PC-3 (cell line): ENCODE measurements at regions not wholly inside any gene's neighbourhood (a gene's known extent, or its start where the extent isn't known, plus 50 kb on each side); places are given as distances from the start of the nearest gene placed in this dataset.

ENCODE experiments used
- ATAC-seq: fragments of 200-7000 bp; cut with Tn5 transposase; 2 replicates; pipeline ENCODE4 v1.9.1; 2020; ENCODE audit warnings: mild to moderate bottlenecking, moderate library complexity
- BruUV-seq: library from RNA; stranded (reverse); fragments of 400-500 nt; replicated peaks from 2 replicates; lab custom pipeline; 2021; lab: Mats Ljungman, UMichigan
- CTCF ChIA-PET: fragments of 300-600 bp; sonication (Branson Sonifier 250); formaldehyde crosslinking; loops from one replicate; lab custom pipeline; 2022; ENCODE audit warnings: antibody characterized with exemption; lab: Charles Lee
- POLR2A ChIA-PET: fragments of 300-600 bp; sonication (Branson Sonifier 250); formaldehyde crosslinking; loops from one replicate; lab custom pipeline; 2022; ENCODE audit warnings: antibody characterized with exemption; ENCODE audit not compliant: unreplicated experiment; lab: Charles Lee
- DNase-seq: peaks from one replicate; pipeline ENCODE4 v3.0.0-alpha.2; 2015
- H2AFZ ChIP-seq: fragments of 300-600 bp; sonication (generic); 2 replicates; pipeline ENCODE4 v1.6.0; 2016; ENCODE audit warnings: antibody characterized with exemption, low read length
- H3F3A ChIP-seq: fragments of 300-600 bp; sonication (generic); one replicate; pipeline ENCODE4 v1.6.0; 2017; ENCODE audit warnings: antibody characterized with exemption, low read length, control low read depth, mild to moderate bottlenecking; ENCODE audit not compliant: unreplicated experiment
- H3K27ac ChIP-seq: fragments of 300-600 bp; sonication (generic); 2 replicates; pipeline ENCODE4 v1.5.1; 2016; ENCODE audit warnings: mild to moderate bottlenecking, low read length
- H3K27me3 ChIP-seq: fragments of 300-600 bp; sonication (generic); 2 replicates; pipeline ENCODE4 v1.6.1; 2016; ENCODE audit warnings: low read length, mixed read lengths
- H3K36me3 ChIP-seq: fragments of 300-600 bp; sonication (generic); 2 replicates; pipeline ENCODE4 v1.6.1; 2016; ENCODE audit warnings: low read depth, mixed run types, low read length, mixed read lengths
- H3K4me1 ChIP-seq: fragments of 300-600 bp; sonication (generic); 2 replicates; pipeline ENCODE4 v1.5.1; 2016; ENCODE audit warnings: low read length; ENCODE audit not compliant: insufficient read depth
- H3K4me2 ChIP-seq: fragments of 300-600 bp; sonication (generic); 2 replicates; pipeline ENCODE4 v1.6.0; 2016; ENCODE audit warnings: low read length
- H3K4me3 ChIP-seq: fragments of 300-600 bp; sonication (generic); 2 replicates; pipeline ENCODE4 v1.5.1; 2016; ENCODE audit warnings: mild to moderate bottlenecking, low read length, mixed read lengths
- H3K79me2 ChIP-seq: fragments of 300-600 bp; sonication (generic); 2 replicates; pipeline ENCODE4 v1.6.1; 2017; ENCODE audit warnings: low read length, mixed read lengths
- H3K9ac ChIP-seq: fragments of 300-600 bp; sonication (generic); 2 replicates; pipeline ENCODE4 v1.6.0; 2016; ENCODE audit warnings: mild to moderate bottlenecking, low read length
- H3K9me2 ChIP-seq: fragments of 300-600 bp; sonication (generic); replicated peaks from 2 replicates; pipeline ENCODE4 v1.6.1; 2016; ENCODE audit warnings: mixed run types, low read length, mixed read lengths
- H3K9me3 ChIP-seq: fragments of 300-600 bp; sonication (generic); 2 replicates; pipeline ENCODE4 v1.6.1; 2016; ENCODE audit warnings: low read length, mixed read lengths
- H4K20me1 ChIP-seq: fragments of 300-600 bp; sonication (generic); 2 replicates; pipeline ENCODE4 v1.6.1; 2016; ENCODE audit warnings: low read length, mixed read lengths
- EZH2 ChIP-seq: fragments of 300-600 bp; sonication (generic); IDR thresholded peaks from one replicate; pipeline ENCODE4 v1.6.1; 2017; ENCODE audit warnings: antibody characterized with exemption, mild to moderate bottlenecking, low read length; ENCODE audit not compliant: unreplicated experiment
- EZH2phosphoT487 ChIP-seq: fragments of 300-600 bp; sonication (generic); IDR thresholded peaks from 2 replicates; pipeline ENCODE4 v1.6.1; 2018; ENCODE audit warnings: mild to moderate bottlenecking, antibody characterized with exemption, low read length, borderline replicate concordance
- intact Hi-C: fragments of 100-400 bp; cut with micrococcal nuclease; formaldehyde crosslinking; loops from 2 replicates; pipeline ENCODE4 v1.9.0; 2023
- TF ChIP-seq, protein P1 (sequence below): fragments of 300-600 bp; sonication (generic); conservative IDR thresholded peaks from 2 replicates; pipeline ENCODE4 v1.5.1; 2017; ENCODE audit warnings: antibody characterized with exemption, low read depth, mild to moderate bottlenecking, low read length

DNA sequence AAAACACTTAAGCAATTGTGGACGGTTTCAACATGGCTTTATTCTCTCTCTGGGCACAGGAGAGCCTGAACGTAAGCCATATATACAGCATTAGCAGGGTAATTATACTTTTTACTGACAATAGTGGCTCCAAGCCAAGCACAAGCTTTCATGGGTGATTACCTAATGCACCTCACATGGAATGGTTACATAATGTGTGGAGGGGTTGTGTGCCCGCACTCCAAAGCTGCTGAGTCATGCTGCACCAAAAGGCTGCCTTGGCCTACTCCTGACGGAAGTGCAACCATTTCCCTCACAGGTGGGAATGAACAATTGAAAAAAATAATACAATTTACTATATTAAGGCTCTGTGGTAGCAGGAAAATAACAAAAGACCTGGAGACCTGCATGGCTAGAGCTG lies 86.5 kb upstream of the ATP10B start:
- ATAC-seq, result no peak
- ChIA-PET CTCF (no interaction called here), POLR2A (no interaction called here)
- Histone ChIP-seq H3F3A (no peaks in the 10 kb centered on the region), H3K9me3 (no peaks in the 10 kb centered on the region; the same call in 1 of the 2 replicates), H3K79me2 (no peaks in the 10 kb centered on the region), H3K4me1 (no peaks in the 10 kb centered on the region), H3K27me3 (no peaks in the 10 kb centered on the region), H4K20me1 (no peaks in the 10 kb centered on the region), H2AFZ (no peak overlapping the region), H3K4me2 (no peak overlapping the region), H3K36me3 (no peaks in the 10 kb centered on the region), H3K9me2 (no peaks in the 10 kb centered on the region), H3K4me3 (no peak overlapping the region), H3K27ac (no peak overlapping the region), H3K9ac (no peak overlapping the region)
- BruUV-seq, result no TSS peak
- DNase-seq, result peak; percentile 11
- intact Hi-C loops, result no loop called here
- TF ChIP-seq, protein P1, sequence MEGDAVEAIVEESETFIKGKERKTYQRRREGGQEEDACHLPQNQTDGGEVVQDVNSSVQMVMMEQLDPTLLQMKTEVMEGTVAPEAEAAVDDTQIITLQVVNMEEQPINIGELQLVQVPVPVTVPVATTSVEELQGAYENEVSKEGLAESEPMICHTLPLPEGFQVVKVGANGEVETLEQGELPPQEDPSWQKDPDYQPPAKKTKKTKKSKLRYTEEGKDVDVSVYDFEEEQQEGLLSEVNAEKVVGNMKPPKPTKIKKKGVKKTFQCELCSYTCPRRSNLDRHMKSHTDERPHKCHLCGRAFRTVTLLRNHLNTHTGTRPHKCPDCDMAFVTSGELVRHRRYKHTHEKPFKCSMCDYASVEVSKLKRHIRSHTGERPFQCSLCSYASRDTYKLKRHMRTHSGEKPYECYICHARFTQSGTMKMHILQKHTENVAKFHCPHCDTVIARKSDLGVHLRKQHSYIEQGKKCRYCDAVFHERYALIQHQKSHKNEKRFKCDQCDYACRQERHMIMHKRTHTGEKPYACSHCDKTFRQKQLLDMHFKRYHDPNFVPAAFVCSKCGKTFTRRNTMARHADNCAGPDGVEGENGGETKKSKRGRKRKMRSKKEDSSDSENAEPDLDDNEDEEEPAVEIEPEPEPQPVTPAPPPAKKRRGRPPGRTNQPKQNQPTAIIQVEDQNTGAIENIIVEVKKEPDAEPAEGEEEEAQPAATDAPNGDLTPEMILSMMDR, result no peak
- no peak for TF ChIP-seq EZH2
- TF ChIP-seq EZH2phosphoT487, result no peak

- Histone ChIP-seq H3F3A (no peaks in the 10 kb centered on the region), H3K36me3 (no peaks in the 10 kb centered on the region), H3K9ac (no peak overlapping the region), H3K4me1 (no peaks in the 10 kb centered on the region), H4K20me1 (no peaks in the 10 kb centered on the region), H3K27me3 (no peaks in the 10 kb centered on the region), H3K79me2 (no peaks in the 10 kb centered on the region), H3K9me2 (no peaks in the 10 kb centered on the region), H3K27ac (no peak overlapping the region), H3K4me2 (no peak overlapping the region), H2AFZ (no peak overlapping the region), H3K9me3 (no peaks in the 10 kb centered on the region; the same call in 1 of the 2 replicates), H3K4me3 (no peak overlapping the region)
- DNase-seq (no peak), ATAC-seq (no peak)
- intact Hi-C loops, result no loop called here
- POLR2A ChIA-PET, result no interaction called here
- CTCF ChIA-PET, result no interaction called here
- TF ChIP-seq EZH2 (no peak), EZH2phosphoT487 (no peak)
- TF ChIP-seq, protein P1, result no peak
- no TSS peak for BruUV-seq
Observed at GRCh38 chr5:160937570-160937969, 85.6 kb upstream of the ATP10B start.

- Histone ChIP-seq H3K4me1 (no peaks in the 10 kb centered on the region), H3K9me3 (no peaks in the 10 kb centered on the region; the same call in 1 of the 2 replicates), H3K4me3 (no peak overlapping the region), H3K4me2 (no peak overlapping the region), H3K27ac (no peak overlapping the region), H3K9ac (no peak overlapping the region), H3K9me2 (no peaks in the 10 kb centered on the region), H3K79me2 (no peaks in the 10 kb centered on the region), H4K20me1 (no peaks in the 10 kb centered on the region), H3K36me3 (no peaks in the 10 kb centered on the region), H3F3A (no peaks in the 10 kb centered on the region), H2AFZ (no peak overlapping the region), H3K27me3 (no peaks in the 10 kb centered on the region)
- no peak for TF ChIP-seq EZH2phosphoT487
- TF ChIP-seq EZH2, result no peak
- TF ChIP-seq, protein P1, result no peak
- BruUV-seq, result no TSS peak
- ChIA-PET POLR2A (no interaction called here), CTCF (no interaction called here)
- ATAC-seq, result no peak
- intact Hi-C loops, result no loop called here
- no peak for DNase-seq
Observed at GRCh38 chr5:160935776-160936175, 83.8 kb upstream of the ATP10B start.
